Prostate gland (tissue), 2 donors: ENCODE measurements at regions not wholly inside any gene's neighbourhood (a gene's known extent, or its start where the extent isn't known, plus 50 kb on each side); places are given as distances from the start of the nearest gene placed in this dataset.

Source experiments
- CTCF ChIP-seq, 4 experiments: fragments of 200-600 bp in 2 of 4; fragments of 450-650 bp in 2 of 4; sonication (generic) in 2 of 4; IDR thresholded peaks; 1 replicate in 3 of 4; 2 replicates in 1 of 4; pipeline ENCODE4 v1.5.1; 2016 to 2019; ENCODE audit warnings: antibody characterized with exemption in 4 of 4, mild to moderate bottlenecking in 2 of 4, moderate library complexity in 2 of 4
- POLR2A ChIP-seq: fragments of 450-650 bp; IDR thresholded peaks from one replicate; pipeline ENCODE4 v1.6.1; 2016; ENCODE audit warnings: antibody characterized with exemption, mild to moderate bottlenecking
- POLR2AphosphoS5 ChIP-seq: sonication (generic); formaldehyde crosslinking; IDR thresholded peaks from one replicate; pipeline ENCODE4 v1.6.1; 2017; ENCODE audit warnings: antibody characterized with exemption

- TF ChIP-seq POLR2A: no peak
- TF ChIP-seq CTCF (IDR thresholded peaks at IDR 0.05): no peak
- TF ChIP-seq POLR2AphosphoS5: no peak
These were observed 237.2 kb upstream of the SYT10 start for GRCh38 chr12:33676866-33677265.
